SK-N-SH treated with all-trans-retinoic acid at 6 μM for 48 hours (cell line): ENCODE measurements at regions not wholly inside any gene's neighbourhood (a gene's known extent, or its start where the extent isn't known, plus 50 kb on each side); places are given as distances from the start of the nearest gene placed in this dataset.

Experiments used
- ATAC-seq: fragments of 200-7000 bp; cut with Tn5 transposase; 3 replicates; pipeline ENCODE4 v1.9.1; 2020; ENCODE audit warnings: mild to moderate bottlenecking, moderate library complexity
- ARNTL ChIP-seq: fragments of 450-650 bp; formaldehyde crosslinking; IDR thresholded peaks from 2 replicates; pipeline ENCODE4 v1.5.0; 2020; ENCODE audit warnings: low read depth, mild to moderate bottlenecking, moderate library complexity, borderline replicate concordance
- CREB5 ChIP-seq: fragments of 250-450 bp; sonication (Bioruptor Pico); IDR thresholded peaks from 2 replicates; pipeline ENCODE4 v1.5.1; 2020; ENCODE audit warnings: low read depth, mild to moderate bottlenecking, moderate library complexity
- CSDC2 ChIP-seq: fragments of 250-450 bp; sonication (Bioruptor Pico); IDR thresholded peaks from 2 replicates; pipeline ENCODE4 v1.5.0; 2020; ENCODE audit warnings: mild to moderate bottlenecking, moderate library complexity
- CSRNP3 ChIP-seq: fragments of 250-450 bp; sonication (Bioruptor Pico); IDR thresholded peaks from 2 replicates; pipeline ENCODE4 v1.5.1; 2021; ENCODE audit warnings: mild to moderate bottlenecking, moderate library complexity
- ESRRG ChIP-seq: fragments of 250-450 bp; sonication (Bioruptor Pico); IDR thresholded peaks from 2 replicates; pipeline ENCODE4 v1.6.1; 2021; ENCODE audit warnings: mild to moderate bottlenecking
- GLIS3 ChIP-seq: fragments of 250-450 bp; sonication (Bioruptor Pico); IDR thresholded peaks from 2 replicates; pipeline ENCODE4 v1.5.0; 2020; ENCODE audit warnings: mild to moderate bottlenecking, moderate library complexity
- ISL1 ChIP-seq: fragments of 250-450 bp; sonication (Bioruptor Pico); IDR thresholded peaks from 2 replicates; pipeline ENCODE4 v2.1.2; 2022; ENCODE audit warnings: mild to moderate bottlenecking, moderate library complexity
- OSR1 ChIP-seq: fragments of 250-450 bp; sonication (Bioruptor Pico); IDR thresholded peaks from 2 replicates; pipeline ENCODE4 v1.8.0; 2022; ENCODE audit warnings: moderate library complexity, mild to moderate bottlenecking, inconsistent platforms
- POU6F1 ChIP-seq: fragments of 250-450 bp; sonication (Bioruptor Pico); IDR thresholded peaks from 2 replicates; pipeline ENCODE4 v1.8.0; 2021; ENCODE audit warnings: low read depth, mild to moderate bottlenecking, moderate library complexity, borderline replicate concordance
- PPARA ChIP-seq: fragments of 250-450 bp; sonication (Bioruptor Pico); IDR thresholded peaks from 2 replicates; pipeline ENCODE4 v1.5.0; 2020; ENCODE audit warnings: mild to moderate bottlenecking, borderline replicate concordance
- SNAI2 ChIP-seq: fragments of 250-450 bp; sonication (Bioruptor Pico); IDR thresholded peaks from 2 replicates; pipeline ENCODE4 v1.5.0; 2020; ENCODE audit warnings: mild to moderate bottlenecking, moderate library complexity
- TCF4 ChIP-seq: fragments of 250-450 bp; sonication (Bioruptor Pico); IDR thresholded peaks from 2 replicates; pipeline ENCODE4 v1.8.0; 2021; ENCODE audit warnings: mild to moderate bottlenecking, moderate library complexity, borderline replicate concordance
- TSHZ2 ChIP-seq: fragments of 250-450 bp; sonication (Bioruptor Pico); IDR thresholded peaks from 2 replicates; pipeline ENCODE4 v1.5.0; 2020; ENCODE audit warnings: mild to moderate bottlenecking, moderate library complexity
- ZC3H10 ChIP-seq: fragments of 250-450 bp; sonication (Bioruptor Pico); IDR thresholded peaks from 2 replicates; pipeline ENCODE4 v1.5.1; 2021; ENCODE audit warnings: mild to moderate bottlenecking, moderate library complexity
- ZNF565 ChIP-seq: fragments of 450-650 bp; formaldehyde crosslinking; conservative IDR thresholded peaks from 2 replicates; pipeline ENCODE4 v1.5.0; 2020; ENCODE audit warnings: low read depth, mild to moderate bottlenecking, moderate library complexity
- ZNF70 ChIP-seq: fragments of 450-650 bp; formaldehyde crosslinking; IDR thresholded peaks from 2 replicates; pipeline ENCODE4 v1.5.0; 2020; ENCODE audit warnings: mild to moderate bottlenecking, moderate library complexity
- ZNF8 ChIP-seq: fragments of 450-650 bp; formaldehyde crosslinking; IDR thresholded peaks from 2 replicates; pipeline ENCODE4 v1.5.0; 2020; ENCODE audit warnings: mild to moderate bottlenecking, moderate library complexity

- ATAC-seq: no peak
- no peak for TF ChIP-seq TCF4
- no peak for TF ChIP-seq ZNF8 (CRISPR knock-in tag)
- TF ChIP-seq ZNF70 (CRISPR knock-in tag): no peak
- TF ChIP-seq CSDC2 (CRISPR knock-in tag): no peak
- TF ChIP-seq ESRRG (CRISPR knock-in tag): no peak
- TF ChIP-seq ISL1: no peak
- TF ChIP-seq GLIS3: no peak
- no peak for TF ChIP-seq TSHZ2
- no peak for TF ChIP-seq ZNF565
- no peak for TF ChIP-seq PPARA (CRISPR knock-in tag)
- no peak for TF ChIP-seq SNAI2 (CRISPR knock-in tag)
- no peak for TF ChIP-seq CSRNP3 (CRISPR knock-in tag)
- no peak for TF ChIP-seq CREB5 (CRISPR knock-in tag)
Observed at GRCh38 chr2:196365145-196365544, 193.8 kb upstream of the STK17B start.

- ATAC-seq: no peak
- no peak for TF ChIP-seq POU6F1
Observed at GRCh38 chr2:196365923-196366322, 194.5 kb upstream of the STK17B start.

GRCh38 chr2:196367633-196368032 is 196.3 kb upstream of the STK17B start:
- no peak for TF ChIP-seq ARNTL (CRISPR knock-in tag)
- no peak for TF ChIP-seq ZNF8 (CRISPR knock-in tag)
- no peak for TF ChIP-seq ZC3H10
- TF ChIP-seq, all 23 proteins: peak for 0
- no peak for ATAC-seq

GRCh38 chr2:196368546-196369225 is 197.3 kb upstream of the STK17B start:
- TF ChIP-seq ZC3H10: no peak
- TF ChIP-seq OSR1 (CRISPR knock-in tag): no peak
- TF ChIP-seq SNAI2 (CRISPR knock-in tag): no peak
- TF ChIP-seq GLIS3: no peak
- no peak for TF ChIP-seq POU6F1
- TF ChIP-seq PPARA (CRISPR knock-in tag): no peak
- no peak for TF ChIP-seq TCF4
- no peak for TF ChIP-seq ZNF565
- TF ChIP-seq CREB5 (CRISPR knock-in tag): no peak
- no peak for TF ChIP-seq ARNTL (CRISPR knock-in tag)
- TF ChIP-seq ZNF70 (CRISPR knock-in tag): no peak
- TF ChIP-seq ISL1: no peak

More at GRCh38 chr2:196368546-196369225, 197.3 kb upstream of the STK17B start:
- ATAC-seq: no peak
